Choroid plexus epithelial cell (primary cell): ENCODE measurements at regions not wholly inside any gene's neighbourhood (a gene's known extent, or its start where the extent isn't known, plus 50 kb on each side); places are given as distances from the start of the nearest gene placed in this dataset.

ENCODE experiments used
- DNase-seq: peaks from one replicate; pipeline ENCODE4 v3.0.0-alpha.2; 2010; ENCODE audit warnings: low read depth
- H3K4me3 ChIP-seq: 2 replicates; pipeline ENCODE4 v1.5.1; 2011; ENCODE audit warnings: low read depth, mild to moderate bottlenecking, control low read depth, low read length, moderate library complexity
- TF ChIP-seq, protein P1 (sequence below): conservative IDR thresholded peaks from 2 replicates; pipeline ENCODE4 v1.5.1; 2011; ENCODE audit warnings: low read depth, mild to moderate bottlenecking, control low read depth, inconsistent platforms, low read length, moderate library complexity

DNA sequence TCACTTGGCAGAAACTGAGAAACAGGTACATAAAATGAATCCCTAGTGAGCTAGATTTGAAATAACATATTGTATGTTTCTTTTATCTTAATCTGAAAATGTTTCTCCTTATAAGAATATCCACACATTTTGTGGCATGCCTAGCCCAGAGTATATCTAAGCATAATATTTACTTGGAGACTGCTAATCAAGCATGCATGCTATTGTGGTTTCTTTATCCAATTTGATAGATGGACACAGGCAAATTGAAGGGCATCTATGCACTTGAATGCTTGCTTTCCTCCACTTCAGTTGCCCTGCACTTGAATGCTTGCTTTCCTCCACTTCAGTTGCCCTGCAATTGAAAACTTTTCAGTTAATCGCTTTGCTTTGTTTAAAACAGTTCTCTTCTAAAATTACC is 729.8 kb downstream of the TBC1D32 start:
- no peak overlapping the region for H3K4me3 ChIP-seq

DNA sequence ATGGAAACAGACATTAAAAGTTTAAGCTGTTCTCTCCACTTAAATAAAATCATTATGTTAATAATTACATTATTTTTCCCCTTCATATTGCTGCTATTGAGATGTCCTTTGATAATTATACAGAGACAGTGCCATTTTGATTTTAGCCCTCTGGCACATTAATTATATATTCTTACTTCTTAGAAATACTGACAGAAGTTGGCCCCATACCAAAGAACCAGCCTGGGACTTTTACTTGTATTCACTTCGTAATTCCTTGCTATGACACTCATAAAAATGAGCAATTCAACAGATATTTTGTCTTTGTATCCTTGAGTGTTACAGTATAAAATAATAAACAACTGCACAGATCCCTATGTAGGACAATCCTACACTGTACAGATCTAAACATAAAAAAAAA is 743.7 kb downstream of the TBC1D32 start:
- no peak overlapping the region for H3K4me3 ChIP-seq
- peak; percentile 2 for DNase-seq

More for the DNA sequence above, 729.8 kb downstream of the TBC1D32 start:
- DNase-seq, result no peak
- TF ChIP-seq, protein P1, sequence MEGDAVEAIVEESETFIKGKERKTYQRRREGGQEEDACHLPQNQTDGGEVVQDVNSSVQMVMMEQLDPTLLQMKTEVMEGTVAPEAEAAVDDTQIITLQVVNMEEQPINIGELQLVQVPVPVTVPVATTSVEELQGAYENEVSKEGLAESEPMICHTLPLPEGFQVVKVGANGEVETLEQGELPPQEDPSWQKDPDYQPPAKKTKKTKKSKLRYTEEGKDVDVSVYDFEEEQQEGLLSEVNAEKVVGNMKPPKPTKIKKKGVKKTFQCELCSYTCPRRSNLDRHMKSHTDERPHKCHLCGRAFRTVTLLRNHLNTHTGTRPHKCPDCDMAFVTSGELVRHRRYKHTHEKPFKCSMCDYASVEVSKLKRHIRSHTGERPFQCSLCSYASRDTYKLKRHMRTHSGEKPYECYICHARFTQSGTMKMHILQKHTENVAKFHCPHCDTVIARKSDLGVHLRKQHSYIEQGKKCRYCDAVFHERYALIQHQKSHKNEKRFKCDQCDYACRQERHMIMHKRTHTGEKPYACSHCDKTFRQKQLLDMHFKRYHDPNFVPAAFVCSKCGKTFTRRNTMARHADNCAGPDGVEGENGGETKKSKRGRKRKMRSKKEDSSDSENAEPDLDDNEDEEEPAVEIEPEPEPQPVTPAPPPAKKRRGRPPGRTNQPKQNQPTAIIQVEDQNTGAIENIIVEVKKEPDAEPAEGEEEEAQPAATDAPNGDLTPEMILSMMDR, result no peak

DNA sequence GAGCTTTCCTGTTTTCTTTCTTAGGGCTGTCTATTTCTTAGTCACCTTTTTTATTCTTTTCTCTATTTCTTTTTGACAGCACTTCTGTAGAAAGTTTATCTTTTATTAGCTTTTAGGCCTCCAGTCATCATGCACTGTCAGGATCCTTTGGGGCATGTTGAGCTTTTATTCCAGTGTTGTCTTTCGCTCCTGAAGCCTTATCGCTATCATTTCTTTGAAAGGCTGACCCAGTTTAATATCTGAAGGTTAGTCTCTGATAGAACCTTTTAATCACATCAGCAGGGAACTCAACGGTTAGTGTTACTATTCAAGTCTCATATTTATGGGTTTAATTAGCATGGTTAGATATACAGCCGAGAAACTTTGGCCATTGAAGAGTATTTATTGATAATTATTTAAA is 745.9 kb downstream of the TBC1D32 start:
- TF ChIP-seq, protein P1, result no peak
- no peak overlapping the region for H3K4me3 ChIP-seq
- no peak for DNase-seq

More for the DNA sequence above, 743.7 kb downstream of the TBC1D32 start:
- TF ChIP-seq, protein P1, result no peak

DNA sequence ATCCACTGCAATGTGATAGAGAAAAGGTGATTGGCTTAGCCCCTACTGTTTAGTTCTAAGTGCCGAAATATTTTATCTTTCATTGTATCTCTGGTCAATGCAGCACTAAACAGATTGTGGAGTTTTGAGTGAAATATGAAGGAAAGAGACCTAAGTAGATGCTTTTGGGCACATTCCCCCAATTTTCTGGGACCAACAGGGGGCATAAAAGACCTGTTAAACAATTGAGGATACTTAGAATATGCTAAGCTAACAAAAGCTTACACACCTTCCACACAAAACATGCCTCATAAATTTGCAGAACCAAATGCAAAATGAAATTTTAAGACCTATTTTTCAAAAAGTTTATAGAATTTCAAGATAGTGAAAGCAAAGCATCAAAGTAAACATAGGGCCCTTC is 746.9 kb downstream of the TBC1D32 start:
- no peak for DNase-seq
- no peak overlapping the region for H3K4me3 ChIP-seq
- TF ChIP-seq, protein P1, result no peak

DNA sequence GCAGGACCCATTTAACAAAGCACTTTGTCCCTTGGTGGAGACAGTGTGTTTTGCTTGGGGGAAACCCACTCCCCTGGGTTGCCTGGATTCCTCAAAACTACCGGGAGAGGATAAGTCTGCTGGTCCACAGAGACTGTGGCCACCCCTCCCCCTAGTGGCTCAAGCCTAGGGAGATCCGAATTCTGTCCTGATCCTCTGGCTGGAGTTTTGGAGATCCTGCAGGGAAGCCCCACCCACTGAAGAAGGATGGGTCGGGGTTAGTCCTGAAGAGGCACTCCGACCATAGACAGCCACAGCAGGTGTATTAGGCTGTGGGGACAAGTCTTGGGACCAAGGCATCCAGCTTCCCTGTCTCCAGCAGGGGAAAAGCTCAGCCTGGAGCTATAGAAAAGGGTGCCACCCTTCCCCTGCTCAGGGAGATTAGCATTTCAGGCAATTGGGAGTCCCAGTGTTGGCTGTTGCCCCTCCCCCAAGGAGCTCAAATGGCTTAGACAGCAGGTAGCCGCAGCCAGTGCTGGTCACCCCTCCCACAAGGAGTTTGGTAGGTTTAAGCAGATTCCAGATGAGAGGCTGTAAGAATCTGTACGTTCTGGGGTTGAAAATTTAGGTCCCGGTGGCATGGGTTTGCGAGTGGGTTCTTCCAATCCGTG is 750.0 kb downstream of the TBC1D32 start:
- TF ChIP-seq, protein P1, result no peak
- no peak overlapping the region for H3K4me3 ChIP-seq
- DNase-seq, result no peak

DNA sequence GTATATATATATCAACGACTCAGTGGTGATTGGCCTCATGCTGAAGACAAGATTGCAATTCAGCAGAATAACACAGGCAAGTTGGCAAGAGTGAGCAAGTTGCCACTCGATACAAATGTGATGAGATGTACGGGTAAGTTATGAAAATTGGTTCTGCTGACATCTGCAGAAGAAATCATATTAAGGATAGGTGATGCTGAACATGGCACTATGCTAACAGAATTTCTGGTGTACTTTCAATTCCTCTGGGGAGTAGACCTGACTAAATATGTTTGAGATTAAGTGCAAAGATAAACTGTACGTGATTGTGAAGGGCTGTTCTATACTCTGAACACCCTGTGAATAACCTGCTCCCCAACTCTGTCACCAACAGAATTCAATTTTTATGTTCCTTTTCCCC is 758.2 kb downstream of the TBC1D32 start:
- no peak overlapping the region for H3K4me3 ChIP-seq
- DNase-seq, result no peak
- TF ChIP-seq, protein P1, result no peak

DNA sequence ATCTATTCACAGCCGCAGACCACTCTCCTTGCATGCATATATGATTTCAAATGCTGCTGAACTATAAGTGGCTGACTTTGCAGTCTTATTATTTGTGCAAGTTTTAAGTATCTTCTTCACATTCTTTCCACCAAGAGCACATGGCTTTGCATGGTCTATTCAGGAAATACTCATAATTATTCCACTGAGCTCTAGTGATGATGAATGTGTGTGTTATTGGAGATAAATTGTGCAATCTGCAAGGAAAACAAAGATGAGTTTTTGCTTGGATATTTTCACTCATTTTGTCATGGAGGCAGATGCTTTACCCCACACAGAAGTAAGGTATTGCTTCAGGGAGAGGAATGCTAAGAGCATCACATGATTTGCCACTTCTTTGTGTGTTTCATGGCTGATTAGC is 764.6 kb downstream of the TBC1D32 start:
- no peak for DNase-seq
- TF ChIP-seq, protein P1, result no peak
- no peak overlapping the region for H3K4me3 ChIP-seq
